KOPT-K1 (cell line): ENCODE measurements at regions not wholly inside any gene's neighbourhood (a gene's known extent, or its start where the extent isn't known, plus 50 kb on each side); places are given as distances from the start of the nearest gene placed in this dataset.
A peak's percentile ranks its signal among the peaks of the same experiment; 100 is the strongest.

Experiments used
- H3K27ac ChIP-seq: fragments of 200-600 bp; sonication (generic); 2 replicates; pipeline ENCODE4 v1.5.1; 2016; ENCODE audit warnings: antibody characterized with exemption, mild to moderate bottlenecking, low read depth, low read length; ENCODE audit not compliant: poor library complexity, severe bottlenecking
- H3K36me3 ChIP-seq: fragments of 200-600 bp; sonication (generic); 2 replicates; pipeline ENCODE4 v1.5.1; 2017; ENCODE audit warnings: antibody characterized with exemption, mild to moderate bottlenecking, low read length, moderate library complexity; ENCODE audit not compliant: insufficient read depth
- H3K9me3 ChIP-seq: fragments of 200-600 bp; sonication (generic); 2 replicates; pipeline ENCODE4 v1.5.1; 2017; ENCODE audit warnings: antibody characterized with exemption, low read length, mild to moderate bottlenecking; ENCODE audit not compliant: insufficient read depth, poor library complexity, severe bottlenecking

- no peak overlapping the region for H3K27ac ChIP-seq
- H3K9me3 ChIP-seq = no peaks in the 10 kb centered on the region
- H3K36me3 ChIP-seq = no peaks in the 10 kb centered on the region
These were observed 50.5 kb upstream of the ZNF438 start for GRCh38 chr10:31081937-31082840.

- peak overlapping the region; percentile 54 for H3K27ac ChIP-seq
These were observed 52.1 kb upstream of the ZNF438 start for GRCh38 chr10:31083765-31084184.

GRCh38 chr10:31087011-31087410, 55.3 kb upstream of the ZNF438 start:
- Histone ChIP-seq H3K9me3 (no peaks in the 10 kb centered on the region), H3K27ac (peak overlapping the region; percentile 74), H3K36me3 (no peaks in the 10 kb centered on the region)

More at GRCh38 chr10:31083765-31084184, 52.1 kb upstream of the ZNF438 start:
- no peaks in the 10 kb centered on the region for H3K36me3 ChIP-seq
- H3K9me3 ChIP-seq = no peaks in the 10 kb centered on the region

- Histone ChIP-seq H3K9me3 (no peaks in the 10 kb centered on the region), H3K27ac (peak overlapping the region; percentile 74), H3K36me3 (no peaks in the 10 kb centered on the region)
These were observed 56.2 kb upstream of the ZNF438 start for GRCh38 chr10:31087851-31088250.

GRCh38 chr10:31090894-31091607, 59.4 kb upstream of the ZNF438 start:
- no peaks in the 10 kb centered on the region for H3K36me3 ChIP-seq
- H3K27ac ChIP-seq = peak overlapping the region; percentile 98
- no peaks in the 10 kb centered on the region for H3K9me3 ChIP-seq

- Histone ChIP-seq H3K36me3 (no peaks in the 10 kb centered on the region), H3K27ac (peak overlapping the region; percentile 58), H3K9me3 (no peaks in the 10 kb centered on the region)
These were observed 64.3 kb upstream of the ZNF438 start for GRCh38 chr10:31095677-31096560.

- H3K27ac ChIP-seq = peak overlapping the region; percentile 58
- H3K36me3 ChIP-seq = no peaks in the 10 kb centered on the region
- H3K9me3 ChIP-seq = no peaks in the 10 kb centered on the region
These were observed 66.4 kb upstream of the ZNF438 start for GRCh38 chr10:31098046-31098445.

GRCh38 chr10:31099094-31099493, 67.4 kb upstream of the ZNF438 start:
- peak overlapping the region; percentile 77 for H3K27ac ChIP-seq
- no peaks in the 10 kb centered on the region for H3K9me3 ChIP-seq

GRCh38 chr10:31099664-31100063, 68.0 kb upstream of the ZNF438 start:
- peak overlapping the region; percentile 77 for H3K27ac ChIP-seq

More at GRCh38 chr10:31099094-31099493, 67.4 kb upstream of the ZNF438 start:
- no peaks in the 10 kb centered on the region for H3K36me3 ChIP-seq

GRCh38 chr10:31100115-31100601, 68.5 kb upstream of the ZNF438 start:
- peak overlapping the region; percentile 77 for H3K27ac ChIP-seq
- no peaks in the 10 kb centered on the region for H3K9me3 ChIP-seq
- H3K36me3 ChIP-seq = no peaks in the 10 kb centered on the region

More at GRCh38 chr10:31099664-31100063, 68.0 kb upstream of the ZNF438 start:
- Histone ChIP-seq H3K9me3 (no peaks in the 10 kb centered on the region), H3K36me3 (no peaks in the 10 kb centered on the region)

- Histone ChIP-seq H3K36me3 (no peaks in the 10 kb centered on the region), H3K27ac (peak overlapping the region; percentile 77), H3K9me3 (no peaks in the 10 kb centered on the region)
These were observed 69.0 kb upstream of the ZNF438 start for GRCh38 chr10:31100662-31101061.

- peak overlapping the region; percentile 77 for H3K27ac ChIP-seq
- no peaks in the 10 kb centered on the region for H3K9me3 ChIP-seq
- H3K36me3 ChIP-seq = no peaks in the 10 kb centered on the region
These were observed 69.5 kb upstream of the ZNF438 start for GRCh38 chr10:31101123-31101522.

GRCh38 chr10:31102421-31102820, 70.8 kb upstream of the ZNF438 start:
- Histone ChIP-seq H3K27ac (peak overlapping the region; percentile 77), H3K9me3 (no peaks in the 10 kb centered on the region), H3K36me3 (no peaks in the 10 kb centered on the region)

GRCh38 chr10:31103112-31103511, 71.4 kb upstream of the ZNF438 start:
- Histone ChIP-seq H3K27ac (peak overlapping the region; percentile 77), H3K9me3 (no peaks in the 10 kb centered on the region), H3K36me3 (no peaks in the 10 kb centered on the region)
